MM.1S (cell line): ENCODE measurements at regions not wholly inside any gene's neighbourhood (a gene's known extent, or its start where the extent isn't known, plus 50 kb on each side); places are given as distances from the start of the nearest gene placed in this dataset.

Source experiments
- DNase-seq: peaks from one replicate; pipeline ENCODE4 v3.0.0-alpha.2; 2015
- H2AFZ ChIP-seq: fragments of 300-600 bp; sonication (generic); 2 replicates; pipeline ENCODE4 v1.6.0; 2016; ENCODE audit warnings: antibody characterized with exemption, low read length
- H3F3A ChIP-seq: fragments of 300-600 bp; sonication (generic); 2 replicates; pipeline ENCODE4 v1.6.1; 2016; ENCODE audit warnings: mild to moderate bottlenecking, antibody characterized with exemption, low read length, moderate library complexity, mixed read lengths; ENCODE audit not compliant: insufficient read depth
- H3K27ac ChIP-seq: fragments of 300-600 bp; sonication (generic); 2 replicates; pipeline ENCODE4 v1.5.1; 2016; ENCODE audit warnings: mild to moderate bottlenecking, low read length
- H3K27me3 ChIP-seq: fragments of 300-600 bp; sonication (generic); replicated peaks from 2 replicates; pipeline ENCODE4 v1.6.0; 2016; ENCODE audit warnings: low read length; ENCODE audit not compliant: insufficient read depth
- H3K36me3 ChIP-seq: fragments of 300-600 bp; sonication (generic); replicated peaks from 2 replicates; pipeline ENCODE4 v1.6.1; 2016; ENCODE audit warnings: mild to moderate bottlenecking, low read length, mixed read lengths; ENCODE audit not compliant: insufficient read depth
- H3K4me1 ChIP-seq: fragments of 300-600 bp; sonication (generic); 2 replicates; pipeline ENCODE4 v1.6.1; 2016; ENCODE audit warnings: low read length, mixed read lengths
- H3K4me2 ChIP-seq: fragments of 300-600 bp; sonication (generic); 2 replicates; pipeline ENCODE4 v1.6.0; 2016; ENCODE audit warnings: low read depth, low read length
- H3K4me3 ChIP-seq: fragments of 300-600 bp; sonication (generic); 2 replicates; pipeline ENCODE4 v1.5.1; 2016; ENCODE audit warnings: low read length, mixed read lengths
- H3K79me2 ChIP-seq: fragments of 300-600 bp; sonication (generic); 2 replicates; pipeline ENCODE4 v1.6.1; 2016; ENCODE audit warnings: mixed run types, low read length, mixed read lengths
- H3K9ac ChIP-seq: fragments of 300-600 bp; sonication (generic); 2 replicates; pipeline ENCODE4 v1.6.1; 2016; ENCODE audit warnings: low read length, mixed read lengths
- H3K9me2 ChIP-seq: fragments of 300-600 bp; sonication (generic); replicated peaks from 2 replicates; pipeline ENCODE4 v1.6.1; 2016; ENCODE audit warnings: mild to moderate bottlenecking, low read length, mixed read lengths; ENCODE audit not compliant: insufficient read depth
- H3K9me3 ChIP-seq: fragments of 300-600 bp; sonication (generic); replicated peaks from 2 replicates; pipeline ENCODE4 v1.6.1; 2016; ENCODE audit warnings: mild to moderate bottlenecking, low read length, mixed read lengths; ENCODE audit not compliant: insufficient read depth
- H4K20me1 ChIP-seq: fragments of 300-600 bp; sonication (generic); 2 replicates; pipeline ENCODE4 v1.6.1; 2016; ENCODE audit warnings: mild to moderate bottlenecking, low read length, moderate library complexity, mixed read lengths; ENCODE audit not compliant: insufficient read depth
- EZH2 ChIP-seq: fragments of 300-600 bp; sonication (generic); optimal IDR thresholded peaks from 2 replicates; pipeline ENCODE3; 2017; ENCODE audit warnings: low read depth, mild to moderate bottlenecking, antibody characterized with exemption, low read length, mixed read lengths
- EZH2phosphoT487 ChIP-seq: fragments of 300-600 bp; sonication (generic); IDR thresholded peaks from 2 replicates; pipeline ENCODE4 v1.6.1; 2018; ENCODE audit warnings: antibody characterized with exemption, low read length
- TF ChIP-seq, protein P1 (sequence below): fragments of 300-600 bp; sonication (generic); IDR thresholded peaks from 2 replicates; pipeline ENCODE4 v1.5.1; 2016; ENCODE audit warnings: antibody characterized with exemption, low read length, mixed read lengths

DNA sequence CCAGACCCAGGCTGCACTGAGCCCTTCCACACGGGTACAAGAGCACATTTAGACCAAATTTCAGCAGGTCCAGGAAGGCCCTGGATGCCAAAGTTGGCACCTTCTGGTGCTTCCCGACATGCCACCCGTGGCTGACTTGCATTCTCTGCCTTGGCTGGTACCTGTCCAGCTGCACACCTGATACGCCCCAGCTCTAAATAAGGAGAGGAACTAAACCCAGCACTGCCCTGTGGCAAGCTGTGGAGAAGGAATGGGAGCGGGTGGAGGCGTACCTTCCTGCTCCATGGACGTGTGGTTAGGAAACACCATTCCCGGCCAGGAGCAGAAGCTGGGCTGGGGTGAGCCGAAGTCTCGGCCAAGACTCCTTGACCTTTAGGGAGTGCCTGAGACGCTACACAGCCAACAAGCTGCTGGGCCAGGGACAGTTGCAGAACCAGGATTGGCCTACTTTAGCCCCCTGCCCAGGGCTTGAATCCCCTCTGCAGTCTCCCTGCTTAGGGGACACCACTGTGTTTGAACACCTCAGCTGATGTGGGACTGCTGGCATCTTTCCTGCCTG, 86.5 kb upstream of the TAF1B start:
- no peak overlapping the region for H3K27ac ChIP-seq
- peaks cover 17% of the 10 kb centered on the region; the same call in 1 of the 2 replicates for H3K27me3 ChIP-seq
- H3K4me3 ChIP-seq = no peak overlapping the region
- no peaks in the 10 kb centered on the region for H3K36me3 ChIP-seq
- H3K79me2 ChIP-seq = no peaks in the 10 kb centered on the region
- H3K9me2 ChIP-seq = no peaks in the 10 kb centered on the region
- no peaks in the 10 kb centered on the region; the same call in 1 of the 2 replicates for H3F3A ChIP-seq
- H3K4me2 ChIP-seq = no peak overlapping the region
- H2AFZ ChIP-seq = no peak overlapping the region
- no peak overlapping the region for H3K9ac ChIP-seq
- TF ChIP-seq EZH2phosphoT487 = no peak
- no peak for TF ChIP-seq EZH2
- TF ChIP-seq, protein P1, sequence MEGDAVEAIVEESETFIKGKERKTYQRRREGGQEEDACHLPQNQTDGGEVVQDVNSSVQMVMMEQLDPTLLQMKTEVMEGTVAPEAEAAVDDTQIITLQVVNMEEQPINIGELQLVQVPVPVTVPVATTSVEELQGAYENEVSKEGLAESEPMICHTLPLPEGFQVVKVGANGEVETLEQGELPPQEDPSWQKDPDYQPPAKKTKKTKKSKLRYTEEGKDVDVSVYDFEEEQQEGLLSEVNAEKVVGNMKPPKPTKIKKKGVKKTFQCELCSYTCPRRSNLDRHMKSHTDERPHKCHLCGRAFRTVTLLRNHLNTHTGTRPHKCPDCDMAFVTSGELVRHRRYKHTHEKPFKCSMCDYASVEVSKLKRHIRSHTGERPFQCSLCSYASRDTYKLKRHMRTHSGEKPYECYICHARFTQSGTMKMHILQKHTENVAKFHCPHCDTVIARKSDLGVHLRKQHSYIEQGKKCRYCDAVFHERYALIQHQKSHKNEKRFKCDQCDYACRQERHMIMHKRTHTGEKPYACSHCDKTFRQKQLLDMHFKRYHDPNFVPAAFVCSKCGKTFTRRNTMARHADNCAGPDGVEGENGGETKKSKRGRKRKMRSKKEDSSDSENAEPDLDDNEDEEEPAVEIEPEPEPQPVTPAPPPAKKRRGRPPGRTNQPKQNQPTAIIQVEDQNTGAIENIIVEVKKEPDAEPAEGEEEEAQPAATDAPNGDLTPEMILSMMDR = no peak
- peaks cover 3% of the 10 kb centered on the region for H3K4me1 ChIP-seq
- H4K20me1 ChIP-seq = no peaks in the 10 kb centered on the region
- DNase-seq = no peak
- H3K9me3 ChIP-seq = no peaks in the 10 kb centered on the region

DNA sequence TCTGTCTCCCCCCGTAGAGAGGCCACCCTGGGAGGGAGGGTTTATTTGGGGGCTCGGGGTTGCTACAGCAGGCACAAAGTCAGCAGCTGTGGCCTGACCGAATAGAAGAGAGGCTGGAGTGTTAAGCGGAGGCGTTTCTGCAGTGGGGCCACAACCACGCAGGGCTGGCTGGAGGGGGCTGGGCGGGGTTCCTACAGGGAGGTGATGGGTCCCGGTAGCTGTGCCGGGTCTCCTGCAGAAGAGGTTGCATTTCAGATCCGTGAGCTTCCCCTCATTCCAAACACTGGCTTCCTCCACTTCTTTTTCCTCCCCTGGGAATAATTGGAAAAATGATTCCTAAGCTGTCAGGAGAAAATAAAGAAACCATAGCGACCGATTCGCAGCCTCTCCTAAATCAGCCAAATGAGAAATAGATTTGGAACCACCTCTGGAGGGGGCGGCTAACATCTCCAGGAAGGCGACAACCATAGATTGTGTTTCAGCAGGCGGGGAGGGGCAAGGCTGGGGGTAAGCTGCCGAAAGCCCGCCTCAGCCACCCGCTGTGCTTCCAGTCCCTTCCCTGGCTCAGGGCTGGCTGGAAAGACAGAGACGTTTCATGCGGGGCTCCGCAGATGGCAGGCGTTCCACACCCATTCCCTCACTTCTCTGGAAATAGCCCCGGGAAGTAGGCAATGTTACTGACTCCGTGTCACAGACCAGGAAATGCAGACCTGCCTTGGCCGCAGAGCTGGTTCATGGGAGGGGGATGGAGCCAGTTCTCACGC, 85.6 kb upstream of the TAF1B start:
- H3K9me2 ChIP-seq = no peaks in the 10 kb centered on the region
- peaks cover 17% of the 10 kb centered on the region; the same call in 1 of the 2 replicates for H3K27me3 ChIP-seq
- no peak overlapping the region for H3K9ac ChIP-seq
- no peaks in the 10 kb centered on the region for H4K20me1 ChIP-seq
- H3K36me3 ChIP-seq = no peaks in the 10 kb centered on the region
- H3K27ac ChIP-seq = no peak overlapping the region
- TF ChIP-seq EZH2 = no peak
- no peak for TF ChIP-seq EZH2phosphoT487
- TF ChIP-seq, protein P1 = no peak
- H3K79me2 ChIP-seq = no peaks in the 10 kb centered on the region
- no peak overlapping the region for H3K4me3 ChIP-seq
- no peaks in the 10 kb centered on the region; the same call in 1 of the 2 replicates for H3F3A ChIP-seq
- H3K9me3 ChIP-seq = no peaks in the 10 kb centered on the region
- no peak overlapping the region for H3K4me2 ChIP-seq
- H3K4me1 ChIP-seq = peaks cover 3% of the 10 kb centered on the region
- H2AFZ ChIP-seq = no peak overlapping the region
- no peak for DNase-seq

DNA sequence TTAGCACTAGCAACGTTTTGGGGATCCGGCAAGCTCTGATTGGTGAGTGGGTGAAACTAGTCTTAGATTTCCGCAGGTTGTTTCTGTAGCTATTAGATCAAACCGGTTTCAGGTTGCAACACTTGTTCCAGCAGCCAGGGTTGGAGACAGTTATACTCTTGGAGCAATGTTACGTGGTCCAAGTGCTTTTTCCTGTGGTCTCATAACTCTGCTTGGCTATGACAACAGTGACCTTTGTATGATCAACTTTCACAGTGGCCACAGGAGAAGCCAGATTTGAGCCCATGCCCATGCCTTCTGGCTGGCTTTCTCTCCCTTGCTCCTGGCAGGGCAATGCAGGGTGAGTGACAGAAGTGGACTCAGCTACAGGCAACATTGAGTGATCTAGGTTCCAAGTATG, 84.5 kb upstream of the TAF1B start:
- Histone ChIP-seq H3K9me2 (no peaks in the 10 kb centered on the region), H3K9me3 (no peaks in the 10 kb centered on the region), H3F3A (no peaks in the 10 kb centered on the region; the same call in 1 of the 2 replicates), H2AFZ (no peak overlapping the region), H3K27me3 (peaks cover 12% of the 10 kb centered on the region; the same call in 1 of the 2 replicates), H3K36me3 (no peaks in the 10 kb centered on the region), H3K4me2 (no peak overlapping the region), H4K20me1 (no peaks in the 10 kb centered on the region), H3K27ac (no peak overlapping the region), H3K4me3 (no peak overlapping the region), H3K79me2 (no peaks in the 10 kb centered on the region), H3K4me1 (peaks cover 3% of the 10 kb centered on the region), H3K9ac (no peak overlapping the region)
- DNase-seq = no peak
- TF ChIP-seq EZH2 (no peak), EZH2phosphoT487 (no peak)
- TF ChIP-seq, protein P1 = no peak
